ENCODE measurements at regions not wholly inside any gene's neighbourhood (a gene's known extent, or its start where the extent isn't known, plus 50 kb on each side); places are given as distances from the start of the nearest gene placed in this dataset.

DNA sequence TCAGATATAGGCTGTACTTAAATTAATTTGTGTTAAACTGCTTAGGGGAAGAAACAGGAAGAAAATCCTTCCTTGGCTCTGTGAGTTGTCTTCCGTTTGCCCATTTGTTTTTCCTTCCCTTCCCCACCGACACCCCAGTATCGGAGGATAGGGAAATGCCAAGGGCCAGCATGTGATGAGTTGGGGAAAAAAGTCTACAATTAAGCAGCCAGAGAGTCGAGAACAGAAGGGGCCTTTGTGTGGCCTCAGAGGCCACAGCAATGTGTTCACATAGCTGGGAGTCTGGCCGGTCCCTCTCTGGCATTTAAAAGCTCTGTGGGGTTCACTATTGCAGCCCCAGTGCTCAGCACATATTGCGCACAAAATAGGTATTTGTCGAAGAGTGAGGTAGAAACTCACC, 489.3 kb downstream of the MATN1 start:
- TF ChIP-seq GATA2 (IDR thresholded peaks at IDR 0.05; ENCODE audit: low read depth, low read length) (no peak), GATA3 (IDR thresholded peaks at IDR 0.05; ENCODE audit: low read depth, low read length) (no peak)

All from SH-SY5Y (cell line).